ENCODE measurements at regions not wholly inside any gene's neighbourhood (a gene's known extent, or its start where the extent isn't known, plus 50 kb on each side); places are given as distances from the start of the nearest gene placed in this dataset.

DNA sequence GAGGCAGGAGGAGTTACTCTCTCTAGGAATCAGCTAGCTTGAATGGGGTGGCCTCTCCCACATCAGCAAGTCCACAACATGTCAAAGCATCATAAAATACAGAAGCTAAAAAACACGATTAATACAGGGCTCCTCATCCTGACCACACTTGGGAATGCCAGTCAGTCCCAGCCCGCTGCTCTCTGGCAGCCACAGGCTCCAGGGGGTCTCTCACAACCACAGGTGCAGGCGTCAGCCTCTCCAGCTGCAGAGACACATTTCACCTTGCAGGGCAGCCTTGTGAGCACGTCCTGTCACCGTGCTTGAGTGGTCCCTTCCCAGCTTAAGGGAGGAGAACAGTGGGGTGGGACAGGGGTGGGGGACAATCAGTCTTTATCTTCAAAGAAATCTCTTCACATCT is 137.4 kb upstream of the SH3BP4 start:
- TF ChIP-seq, protein P1, sequence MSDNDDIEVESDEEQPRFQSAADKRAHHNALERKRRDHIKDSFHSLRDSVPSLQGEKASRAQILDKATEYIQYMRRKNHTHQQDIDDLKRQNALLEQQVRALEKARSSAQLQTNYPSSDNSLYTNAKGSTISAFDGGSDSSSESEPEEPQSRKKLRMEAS (IDR thresholded peaks at IDR 0.05; ENCODE audit: low read depth, low read length), result no peak
- no peak for TF ChIP-seq POLR2A (IDR thresholded peaks at IDR 0.05; ENCODE audit: extremely low read depth, insufficient read length)
- DNase-seq (ENCODE audit: low read depth), result no peak
- H3K4me3 ChIP-seq (ENCODE audit: low read depth, low read length), result no peak overlapping the region

DNA sequence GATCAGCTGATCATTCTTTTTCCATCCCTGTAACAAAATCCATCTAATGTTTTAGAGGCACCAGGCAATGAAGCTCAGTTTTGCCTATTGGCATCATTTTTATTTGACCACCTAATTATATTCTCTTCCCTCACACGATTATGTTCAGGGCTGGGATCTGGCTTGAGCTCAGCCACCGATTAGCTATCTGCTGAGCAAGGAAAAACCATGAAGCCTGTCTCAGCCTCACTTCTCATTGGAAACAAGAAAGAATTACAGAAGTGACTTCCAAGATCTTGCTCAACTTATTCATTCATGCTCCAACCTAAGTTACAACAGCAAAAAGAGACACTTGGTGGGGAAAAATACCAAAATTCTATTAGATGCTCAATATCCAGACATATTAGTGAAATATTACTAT is 139.0 kb upstream of the SH3BP4 start:
- DNase-seq (ENCODE audit: low read depth), result no peak
- TF ChIP-seq MYC (IDR thresholded peaks at IDR 0.05; ENCODE audit: low read depth, low read length), result no peak
- TF ChIP-seq, protein P2, sequence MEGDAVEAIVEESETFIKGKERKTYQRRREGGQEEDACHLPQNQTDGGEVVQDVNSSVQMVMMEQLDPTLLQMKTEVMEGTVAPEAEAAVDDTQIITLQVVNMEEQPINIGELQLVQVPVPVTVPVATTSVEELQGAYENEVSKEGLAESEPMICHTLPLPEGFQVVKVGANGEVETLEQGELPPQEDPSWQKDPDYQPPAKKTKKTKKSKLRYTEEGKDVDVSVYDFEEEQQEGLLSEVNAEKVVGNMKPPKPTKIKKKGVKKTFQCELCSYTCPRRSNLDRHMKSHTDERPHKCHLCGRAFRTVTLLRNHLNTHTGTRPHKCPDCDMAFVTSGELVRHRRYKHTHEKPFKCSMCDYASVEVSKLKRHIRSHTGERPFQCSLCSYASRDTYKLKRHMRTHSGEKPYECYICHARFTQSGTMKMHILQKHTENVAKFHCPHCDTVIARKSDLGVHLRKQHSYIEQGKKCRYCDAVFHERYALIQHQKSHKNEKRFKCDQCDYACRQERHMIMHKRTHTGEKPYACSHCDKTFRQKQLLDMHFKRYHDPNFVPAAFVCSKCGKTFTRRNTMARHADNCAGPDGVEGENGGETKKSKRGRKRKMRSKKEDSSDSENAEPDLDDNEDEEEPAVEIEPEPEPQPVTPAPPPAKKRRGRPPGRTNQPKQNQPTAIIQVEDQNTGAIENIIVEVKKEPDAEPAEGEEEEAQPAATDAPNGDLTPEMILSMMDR (IDR thresholded peaks at IDR 0.05; ENCODE audit: low read depth, low read length), result no peak
- TF ChIP-seq, protein P1 (IDR thresholded peaks at IDR 0.05; ENCODE audit: low read depth, low read length), result no peak
- TF ChIP-seq POLR2A (IDR thresholded peaks at IDR 0.05; ENCODE audit: extremely low read depth, insufficient read length), result no peak
- H3K4me3 ChIP-seq (ENCODE audit: low read depth, low read length), result no peak overlapping the region

DNA sequence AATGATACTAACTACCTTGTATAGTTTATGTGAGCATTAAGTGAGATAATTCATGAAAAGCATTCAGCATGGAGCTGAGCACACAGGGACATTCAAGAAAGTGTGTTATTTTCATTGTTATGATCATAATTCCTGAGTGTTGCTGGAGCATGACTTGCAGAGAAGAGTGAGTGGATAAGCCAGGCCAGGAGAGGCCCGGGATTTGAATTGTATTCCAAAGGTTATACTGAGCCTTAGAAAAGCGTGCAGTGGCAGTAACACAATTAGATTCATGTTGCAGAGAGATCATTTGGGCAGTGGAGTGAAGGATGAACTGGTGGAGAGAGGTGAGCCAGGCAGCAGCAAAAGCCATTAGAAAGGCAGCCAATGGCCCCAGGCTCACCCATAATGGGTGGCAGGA is 142.9 kb upstream of the SH3BP4 start:
- TF ChIP-seq, protein P1 (IDR thresholded peaks at IDR 0.05; ENCODE audit: low read depth, low read length), result no peak
- TF ChIP-seq, protein P2 (IDR thresholded peaks at IDR 0.05; ENCODE audit: low read depth, low read length), result no peak
- TF ChIP-seq POLR2A (IDR thresholded peaks at IDR 0.05; ENCODE audit: extremely low read depth, insufficient read length) (no peak), MYC (IDR thresholded peaks at IDR 0.05; ENCODE audit: low read depth, low read length) (no peak)
- no peak for DNase-seq (ENCODE audit: low read depth)
- H3K4me3 ChIP-seq (ENCODE audit: low read depth, low read length), result no peak overlapping the region

DNA sequence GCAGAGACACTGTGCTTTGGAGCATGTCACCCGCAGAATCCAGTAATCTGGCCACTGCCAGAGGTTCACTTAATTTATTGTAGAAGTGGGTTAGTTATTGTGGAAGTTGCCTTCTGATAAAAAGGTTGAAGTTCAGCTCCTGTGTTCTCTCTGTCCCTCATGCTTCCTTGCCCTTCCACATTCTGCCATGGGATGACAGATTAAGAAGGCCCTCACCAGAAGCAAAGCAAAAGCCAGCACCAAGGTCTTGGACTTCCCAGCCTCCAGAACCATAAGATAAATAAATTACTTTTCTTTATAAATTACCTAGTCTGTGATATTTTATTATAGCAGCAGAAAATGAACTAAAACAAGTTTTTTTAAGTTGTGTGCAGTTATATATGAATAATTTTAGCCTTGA is 145.0 kb upstream of the SH3BP4 start:
- TF ChIP-seq MYC (IDR thresholded peaks at IDR 0.05; ENCODE audit: low read depth, low read length) (no peak), POLR2A (IDR thresholded peaks at IDR 0.05; ENCODE audit: extremely low read depth, insufficient read length) (no peak)
- TF ChIP-seq, protein P2 (IDR thresholded peaks at IDR 0.05; ENCODE audit: low read depth, low read length), result no peak
- TF ChIP-seq, protein P1 (IDR thresholded peaks at IDR 0.05; ENCODE audit: low read depth, low read length), result no peak
- no peak for DNase-seq (ENCODE audit: low read depth)
- no peak overlapping the region for H3K4me3 ChIP-seq (ENCODE audit: low read depth, low read length)

DNA sequence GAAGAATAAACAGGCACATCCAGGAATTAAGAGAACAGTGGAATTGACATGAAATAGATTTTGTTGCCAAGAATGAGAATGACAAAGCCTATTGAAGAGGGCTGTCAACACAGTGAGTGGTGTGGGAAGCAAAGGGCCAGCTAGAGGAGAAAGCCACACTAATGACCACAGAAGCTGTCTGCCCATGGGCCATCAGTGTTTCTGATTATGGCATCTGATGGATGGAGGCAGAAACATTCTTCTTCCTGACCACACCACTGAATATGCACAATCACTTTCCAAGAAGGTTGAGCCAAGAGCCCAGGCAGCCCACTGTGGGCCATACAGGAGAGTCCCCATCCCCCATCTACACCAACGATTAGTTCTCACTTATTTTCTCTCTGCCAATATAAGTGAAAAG is 146.0 kb upstream of the SH3BP4 start:
- DNase-seq (ENCODE audit: low read depth), result no peak
- H3K4me3 ChIP-seq (ENCODE audit: low read depth, low read length), result no peak overlapping the region
- TF ChIP-seq MYC (IDR thresholded peaks at IDR 0.05; ENCODE audit: low read depth, low read length), result no peak
- TF ChIP-seq POLR2A (IDR thresholded peaks at IDR 0.05; ENCODE audit: extremely low read depth, insufficient read length), result no peak
- TF ChIP-seq, protein P1 (IDR thresholded peaks at IDR 0.05; ENCODE audit: low read depth, low read length), result no peak
- TF ChIP-seq, protein P2 (IDR thresholded peaks at IDR 0.05; ENCODE audit: low read depth, low read length), result no peak

DNA sequence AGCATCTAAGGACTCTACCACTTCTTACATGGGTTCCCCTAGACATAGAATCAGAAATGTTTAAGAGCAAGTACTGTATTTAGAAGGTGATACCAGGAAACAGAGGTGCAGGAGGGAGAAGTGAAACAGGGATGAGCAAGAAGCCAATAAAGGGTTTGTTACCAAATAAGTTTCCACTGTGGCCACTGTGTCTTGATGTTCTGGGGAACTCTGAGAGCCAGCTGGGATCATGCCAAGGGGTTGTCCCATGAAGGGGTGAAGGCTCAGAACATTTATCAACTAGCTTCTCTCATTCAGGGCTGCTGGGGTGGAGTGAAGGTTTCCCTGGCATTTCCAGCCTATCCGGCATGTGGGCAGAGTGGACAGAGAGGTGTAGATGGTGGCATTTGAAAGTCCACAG is 147.1 kb upstream of the SH3BP4 start:
- DNase-seq (ENCODE audit: low read depth), result no peak
- no peak overlapping the region for H3K4me3 ChIP-seq (ENCODE audit: low read depth, low read length)

More for the DNA sequence above, 147.1 kb upstream of the SH3BP4 start:
- TF ChIP-seq MYC (IDR thresholded peaks at IDR 0.05; ENCODE audit: low read depth, low read length) (no peak), POLR2A (IDR thresholded peaks at IDR 0.05; ENCODE audit: extremely low read depth, insufficient read length) (no peak)
- TF ChIP-seq, protein P1 (IDR thresholded peaks at IDR 0.05; ENCODE audit: low read depth, low read length), result no peak
- TF ChIP-seq, protein P2 (IDR thresholded peaks at IDR 0.05; ENCODE audit: low read depth, low read length), result no peak
